GOT3 (cell line): ENCODE measurements at regions not wholly inside any gene's neighbourhood (a gene's known extent, or its start where the extent isn't known, plus 50 kb on each side); places are given as distances from the start of the nearest gene placed in this dataset.

Source experiments
- DNase-seq: peaks from one replicate; lab custom pipeline; 2025; ENCODE audit warnings: mixed read lengths; lab: John Stamatoyannopoulos, UW

- no peak for DNase-seq
Measured at GRCh38 chr16:64892835-64893785, 228.8 kb downstream of the CDH11 start.

GRCh38 chr16:64889446-64889845 lies 232.4 kb downstream of the CDH11 start:
- no peak for DNase-seq

- DNase-seq, result no peak
Measured at GRCh38 chr16:64887651-64888050, 234.2 kb downstream of the CDH11 start.

GRCh38 chr16:64882078-64882784 lies 239.6 kb downstream of the CDH11 start:
- DNase-seq, result no peak

DNA sequence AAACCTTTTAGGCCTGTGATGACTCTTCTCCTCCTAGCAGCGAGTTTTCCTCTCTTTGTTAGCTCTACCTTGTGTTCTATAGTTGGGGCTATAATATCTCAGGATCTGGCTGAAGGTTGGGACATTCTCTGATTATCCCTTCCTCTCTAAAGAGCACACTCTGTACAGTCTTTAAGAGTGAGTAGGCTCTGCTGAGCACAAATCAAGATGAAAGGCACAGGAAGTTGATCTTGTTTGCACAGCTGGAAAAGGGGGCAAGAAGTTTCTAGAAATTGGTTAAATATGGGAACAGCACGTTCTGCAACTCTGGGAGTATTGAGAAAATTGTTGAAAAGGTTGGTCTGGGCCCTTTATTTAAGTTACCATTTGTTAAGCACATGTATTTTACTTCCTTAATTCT lies 240.9 kb downstream of the CDH11 start:
- no peak for DNase-seq

GRCh38 chr16:64880006-64880405 lies 241.9 kb downstream of the CDH11 start:
- no peak for DNase-seq

- no peak for DNase-seq
Measured at GRCh38 chr16:64878940-64879339, 242.9 kb downstream of the CDH11 start.

DNA sequence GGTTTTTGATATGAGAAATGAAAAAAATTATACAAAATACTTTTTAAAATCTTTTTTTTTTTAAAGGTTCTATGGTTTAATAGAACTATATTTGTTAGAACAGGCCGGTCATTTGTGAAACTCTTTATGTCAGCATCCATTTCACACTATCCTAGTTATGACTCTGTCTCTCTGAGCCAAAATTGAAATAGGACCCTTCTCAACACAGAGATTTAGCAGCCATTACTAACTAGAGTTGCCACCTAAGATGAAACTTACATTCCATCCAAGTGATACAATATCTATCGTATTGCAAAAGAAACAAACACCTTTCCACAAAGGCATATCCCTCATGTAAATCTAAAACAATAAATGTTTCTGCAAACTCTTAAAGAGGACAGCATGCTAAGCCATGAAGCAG lies 249.8 kb downstream of the CDH11 start:
- DNase-seq, result no peak

- DNase-seq, result no peak
Measured at GRCh38 chr16:64870859-64871258, 251.0 kb downstream of the CDH11 start.

DNA sequence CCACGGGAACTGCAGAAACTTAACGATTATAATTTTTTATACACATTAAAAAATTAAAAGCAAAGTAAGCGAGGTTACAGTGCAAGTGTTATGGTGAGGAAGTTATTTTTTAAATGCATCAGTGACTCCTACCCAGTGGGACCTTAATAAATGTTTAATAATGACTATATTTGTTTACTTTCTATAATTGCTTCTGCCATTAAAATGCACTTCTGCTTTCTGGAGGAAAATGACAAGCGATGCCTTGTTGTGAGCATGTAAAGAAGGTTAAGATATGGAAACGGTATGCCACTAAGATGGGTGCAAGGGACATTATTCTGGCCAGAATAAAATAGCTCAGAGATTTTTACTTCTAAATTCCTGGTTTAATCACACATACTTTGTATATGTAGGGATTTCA lies 252.1 kb downstream of the CDH11 start:
- DNase-seq, result no peak

- DNase-seq, result no peak
Measured at GRCh38 chr16:64866021-64866420, 255.8 kb downstream of the CDH11 start.

GRCh38 chr16:64865069-64865696 lies 256.7 kb downstream of the CDH11 start:
- DNase-seq, result no peak

GRCh38 chr16:64864232-64864809 lies 257.5 kb downstream of the CDH11 start:
- no peak for DNase-seq

GRCh38 chr16:64858076-64858475 lies 263.8 kb downstream of the CDH11 start:
- DNase-seq, result no peak

DNA sequence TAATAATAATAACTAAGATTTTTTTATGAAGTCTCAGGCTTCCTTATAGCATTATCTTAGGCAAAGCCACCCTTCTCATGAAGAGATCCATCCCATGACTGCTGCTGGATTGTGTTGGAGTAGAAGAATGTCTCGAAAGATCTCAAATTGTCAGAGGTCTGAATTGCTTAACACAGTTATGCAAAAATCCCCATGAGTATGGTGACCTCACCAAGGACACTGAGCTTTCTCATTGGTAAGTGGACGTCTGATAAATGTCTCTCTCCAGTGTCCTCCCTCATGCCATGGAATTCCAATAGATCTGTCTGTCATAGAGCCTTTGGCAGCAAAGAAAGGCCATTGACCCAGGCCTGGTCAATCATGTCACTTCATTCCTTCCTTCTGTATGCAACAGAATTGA lies 264.5 kb downstream of the CDH11 start:
- no peak for DNase-seq

GRCh38 chr16:64853551-64853950 lies 268.3 kb downstream of the CDH11 start:
- DNase-seq, result no peak

DNA sequence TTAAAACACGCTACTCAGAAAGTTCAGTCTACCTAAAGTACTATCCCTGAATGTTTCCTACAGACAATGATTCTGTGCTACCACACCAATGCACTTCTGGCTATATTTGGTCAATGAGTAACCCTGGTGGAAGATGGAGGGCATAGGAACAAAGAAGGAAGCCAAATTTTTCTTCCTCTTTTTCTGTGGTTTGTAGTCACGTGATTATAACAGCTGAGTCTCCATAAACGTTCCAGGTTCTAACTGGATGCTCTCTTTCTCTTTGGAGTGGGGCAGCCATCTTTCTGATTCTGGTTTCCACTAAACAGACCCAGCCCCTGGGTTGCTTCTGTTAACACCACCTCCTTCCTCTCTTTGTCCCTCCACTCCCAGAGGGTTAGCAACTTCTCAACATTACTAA lies 274.9 kb downstream of the CDH11 start:
- no peak for DNase-seq

DNA sequence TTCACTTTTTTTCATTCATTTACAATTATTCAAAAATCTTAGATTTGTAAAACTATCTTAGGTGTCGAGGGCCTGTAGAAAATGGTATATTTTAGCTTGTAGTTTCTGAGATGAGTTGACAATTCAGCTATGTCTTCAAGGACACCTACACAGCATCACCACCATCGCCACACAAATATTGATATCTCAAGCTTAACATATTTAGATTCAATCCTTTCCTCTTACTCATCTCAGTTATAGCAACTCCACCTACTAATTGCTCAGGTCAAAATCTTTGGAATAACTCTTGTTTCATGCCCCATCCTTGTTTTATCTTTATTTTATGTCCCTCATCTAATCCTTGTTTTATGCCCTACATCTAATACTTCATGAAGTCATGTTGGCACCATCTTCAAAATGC lies 276.8 kb downstream of the CDH11 start:
- no peak for DNase-seq

DNA sequence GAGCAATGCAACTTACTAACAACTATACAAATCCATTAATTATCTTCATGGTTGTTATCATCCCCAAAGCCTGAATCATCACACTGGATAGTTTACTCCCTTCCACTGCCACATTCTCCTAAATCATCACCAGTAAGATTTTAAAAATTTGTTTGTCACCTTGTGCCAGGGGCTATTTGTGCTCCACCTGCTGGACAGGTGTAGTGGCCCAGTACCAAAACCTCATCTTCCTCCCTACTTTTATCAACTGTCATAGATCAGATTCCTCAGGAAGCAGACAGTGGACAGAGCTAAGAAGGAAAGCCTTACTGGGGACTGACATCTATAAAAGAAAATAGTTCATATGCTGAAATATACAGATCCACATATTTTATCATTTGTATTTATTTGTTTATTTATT lies 280.4 kb downstream of the CDH11 start:
- no peak for DNase-seq

GRCh38 chr16:64841071-64841470 lies 280.8 kb downstream of the CDH11 start:
- DNase-seq, result no peak

DNA sequence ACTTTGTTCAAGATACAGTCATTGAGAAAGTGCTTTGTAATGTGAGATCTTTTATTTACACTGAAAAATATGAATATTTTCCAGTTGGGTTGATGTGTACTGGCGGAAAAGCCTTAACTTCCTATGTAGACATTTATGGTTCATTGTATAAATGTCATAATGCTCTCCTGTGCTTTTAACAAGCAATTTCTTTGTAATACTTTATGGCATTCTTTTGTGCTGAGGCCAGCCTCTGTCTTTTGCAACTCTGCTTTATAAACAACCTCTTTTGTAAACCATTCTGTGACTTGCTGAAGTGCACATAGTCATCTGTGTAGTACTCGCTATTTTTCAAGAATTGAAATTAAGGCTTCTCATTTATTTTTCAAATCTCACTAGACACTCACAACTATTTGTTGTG lies 291.2 kb downstream of the CDH11 start:
- no peak for DNase-seq

DNA sequence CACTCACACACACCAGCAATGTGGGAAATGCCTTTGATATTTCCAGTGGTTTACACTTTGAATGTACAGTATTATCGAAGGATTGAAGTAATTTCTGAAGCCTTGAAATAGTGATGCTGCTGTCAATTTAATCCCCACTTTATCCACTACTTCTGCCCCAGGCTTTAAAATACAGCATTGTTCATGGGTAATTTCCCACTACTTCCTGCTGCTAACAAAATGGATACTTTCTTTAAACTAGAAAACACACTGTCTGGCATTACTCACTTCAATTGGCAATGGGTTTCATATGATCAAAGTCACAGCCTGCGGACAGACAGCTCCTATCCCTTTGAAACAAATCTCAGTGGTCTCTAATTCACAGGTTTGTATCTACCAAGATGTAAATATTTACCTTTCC lies 292.2 kb downstream of the CDH11 start:
- no peak for DNase-seq
